HCT116 (cell line): ENCODE measurements at regions not wholly inside any gene's neighbourhood (a gene's known extent, or its start where the extent isn't known, plus 50 kb on each side); places are given as distances from the start of the nearest gene placed in this dataset.

ENCODE experiments used
- ATAC-seq: fragments of 200-7000 bp; cut with Tn5 transposase; 2 replicates; pipeline ENCODE4 v1.9.1; 2020; ENCODE audit warnings: mild to moderate bottlenecking, moderate library complexity
- BruUV-seq: library from RNA; stranded (reverse); fragments of 400-500 nt; replicated peaks from 2 replicates; lab custom pipeline; 2021; lab: Mats Ljungman, UMichigan
- CTCF ChIA-PET: fragments of 300-600 bp; sonication (Branson Sonifier 250); formaldehyde crosslinking; loops from one replicate; lab custom pipeline; 2021; ENCODE audit warnings: antibody characterized with exemption; lab: Charles Lee
- POLR2A ChIA-PET: fragments of 300-600, 350-600 bp; sonication (Branson Sonifier 250); formaldehyde crosslinking; loops from one replicate; lab custom pipeline; 2021; ENCODE audit warnings: antibody characterized with exemption; lab: Charles Lee
- RAD21 ChIA-PET, 2 experiments: fragments of 300-600 bp; sonication (Branson Sonifier 250); formaldehyde crosslinking; loops; one replicate each; lab custom pipeline; 2023; ENCODE audit warnings: low total read pairs in 2 of 2; ENCODE audit not compliant: uncharacterized antibody in 2 of 2, unreplicated experiment in 2 of 2, low non-redundant PET in 1 of 2; lab: Charles Lee
- DNase-seq: peaks from one replicate; pipeline ENCODE4 v3.0.0-alpha.2; 2010; ENCODE audit warnings: low read depth, low spot score
- H2AFZ ChIP-seq: fragments of 200-600 bp; shearing (Covaris generic), sonication (generic); 2 replicates; pipeline ENCODE4 v1.6.1; 2017; ENCODE audit warnings: low read depth, mixed run types, mixed read lengths, antibody characterized with exemption, low read length; ENCODE audit not compliant: poor library complexity, severe bottlenecking
- H3K27ac ChIP-seq: 2 replicates; pipeline ENCODE4 v1.5.1; 2012; ENCODE audit warnings: low read depth, low read length
- H3K27me3 ChIP-seq: fragments of 200-600 bp; sonication (generic); 2 replicates; pipeline ENCODE4 v1.6.1; 2016; ENCODE audit warnings: mixed run types, low read length, mixed read lengths; ENCODE audit not compliant: insufficient read depth
- H3K36me3 ChIP-seq, 2 experiments: fragments of 200-500 bp in 1 of 2; fragments of 200-600 bp in 1 of 2; sonication (Bioruptor generic) in 1 of 2; sonication (generic) in 1 of 2; 2 replicates each; pipeline versions ENCODE4 v1.5.1 to v1.6.1; 2014 to 2016; ENCODE audit warnings: low read length in 2 of 2, inconsistent platforms in 1 of 2, mixed read lengths in 1 of 2, mixed run types in 1 of 2; ENCODE audit not compliant: insufficient read depth in 2 of 2, control insufficient read depth in 1 of 2
- H3K4me1 ChIP-seq, 2 experiments: fragments of 200-600 bp in 1 of 2; sonication (generic) in 1 of 2; 2 replicates each; pipeline versions ENCODE4 v1.5.1 to v1.6.1; 2012 to 2017; ENCODE audit warnings: low read length in 2 of 2, inconsistent platforms in 1 of 2, mild to moderate bottlenecking in 1 of 2, mixed read lengths in 1 of 2, mixed run types in 1 of 2, moderate library complexity in 1 of 2; ENCODE audit not compliant: insufficient read depth in 2 of 2, control insufficient read depth in 1 of 2
- H3K4me2 ChIP-seq: fragments of 200-600 bp; sonication (generic); 2 replicates; pipeline ENCODE4 v1.6.1; 2017; ENCODE audit warnings: mixed run types, low read length, mixed read lengths
- H3K4me3 ChIP-seq, 2 experiments: fragments of 200-600 bp in 1 of 2; sonication (generic) in 1 of 2; replicated peaks in 1 of 2; 2 replicates each; pipeline ENCODE4 v1.5.1; 2011 to 2016; ENCODE audit warnings: low read length in 2 of 2, control low read depth in 1 of 2, low read depth in 1 of 2, mild to moderate bottlenecking in 1 of 2, mixed read lengths in 1 of 2, mixed run types in 1 of 2
- H3K79me2 ChIP-seq: fragments of 200-600 bp; sonication (generic); 2 replicates; pipeline ENCODE4 v1.6.1; 2017; ENCODE audit warnings: mild to moderate bottlenecking, mixed run types, low read length, moderate library complexity, mixed read lengths; ENCODE audit not compliant: insufficient read depth
- H3K9ac ChIP-seq: fragments of 200-600 bp; sonication (generic); 2 replicates; pipeline ENCODE4 v1.6.1; 2016; ENCODE audit warnings: low read length, mixed read lengths
- H3K9me2 ChIP-seq: fragments of 200-600 bp; sonication (generic), shearing (Covaris generic); 2 replicates; pipeline ENCODE4 v1.6.1; 2017; ENCODE audit warnings: mixed run types, mild to moderate bottlenecking, moderate library complexity; ENCODE audit not compliant: insufficient read depth
- H3K9me3 ChIP-seq, 2 experiments: fragments of 200-500 bp in 1 of 2; fragments of 200-600 bp in 1 of 2; sonication (Bioruptor generic) in 1 of 2; sonication (generic) in 1 of 2; 2 replicates each; pipeline ENCODE4 v1.6.1; 2014 to 2017; ENCODE audit warnings: low read length in 2 of 2, mixed read lengths in 2 of 2, inconsistent platforms in 1 of 2, low read depth in 1 of 2, mild to moderate bottlenecking in 1 of 2, mixed run types in 1 of 2, moderate library complexity in 1 of 2; ENCODE audit not compliant: control insufficient read depth in 1 of 2, insufficient read depth in 1 of 2
- H4K20me1 ChIP-seq: fragments of 200-600 bp; sonication (generic), shearing (Covaris generic); 2 replicates; pipeline ENCODE4 v1.6.1; 2017; ENCODE audit warnings: mixed run types, mild to moderate bottlenecking, moderate library complexity; ENCODE audit not compliant: insufficient read depth
- CBX3 ChIP-seq: IDR thresholded peaks from 2 replicates; pipeline ENCODE4 v1.6.1; 2012; ENCODE audit warnings: low read depth
- EGR1 ChIP-seq: IDR thresholded peaks from 2 replicates; pipeline ENCODE4 v1.6.1; 2012; ENCODE audit warnings: low read depth
- ELF1 ChIP-seq: IDR thresholded peaks from 2 replicates; pipeline ENCODE4 v1.6.1; 2012; ENCODE audit warnings: low read depth, borderline replicate concordance
- EZH2phosphoT487 ChIP-seq: fragments of 200-600 bp; IDR thresholded peaks from 2 replicates; pipeline ENCODE4 v1.6.1; 2018; ENCODE audit warnings: antibody characterized with exemption, borderline replicate concordance
- POLR2A ChIP-seq: IDR thresholded peaks from 2 replicates; pipeline ENCODE4 v1.7.0; 2011; ENCODE audit warnings: borderline replicate concordance; ENCODE audit not compliant: insufficient read depth, insufficient read length; ENCODE audit errors: extremely low read depth
- POLR2AphosphoS5 ChIP-seq: IDR thresholded peaks from 2 replicates; pipeline ENCODE4 v1.6.1; 2011; ENCODE audit warnings: mild to moderate bottlenecking, low read depth, low read length, moderate library complexity
- RAD21 ChIP-seq: IDR thresholded peaks from 2 replicates; pipeline ENCODE4 v1.6.1; 2012; ENCODE audit warnings: low read depth, mild to moderate bottlenecking
- SP1 ChIP-seq: IDR thresholded peaks from 2 replicates; pipeline ENCODE4 v1.6.1; 2012; ENCODE audit warnings: low read depth
- TCF7L2 ChIP-seq: IDR thresholded peaks from 2 replicates; pipeline ENCODE4 v1.7.0; 2011; ENCODE audit warnings: borderline replicate concordance, inconsistent platforms; ENCODE audit not compliant: insufficient read depth, insufficient read length; ENCODE audit errors: extremely low read depth
- YY1 ChIP-seq: IDR thresholded peaks from 2 replicates; pipeline ENCODE4 v1.6.1; 2011; ENCODE audit warnings: low read length, low read depth, moderate library complexity, mild to moderate bottlenecking; ENCODE audit not compliant: insufficient replicate concordance; ENCODE audit errors: extremely low read depth
- ZFX ChIP-seq: fragments of 450-650 bp; IDR thresholded peaks from 2 replicates; pipeline ENCODE4 v1.6.1; 2017
- ZNF274 ChIP-seq: fragments of 200-500 bp; sonication (Bioruptor generic); IDR thresholded peaks from 2 replicates; pipeline ENCODE4 v1.6.1; 2014; ENCODE audit warnings: mild to moderate bottlenecking, low read depth, low read length, inconsistent platforms
- intact Hi-C: fragments of 100-400 bp; cut with micrococcal nuclease; formaldehyde crosslinking; loops from 2 replicates; pipeline ENCODE4 v1.10.0; 2022
- TF ChIP-seq, protein P1 (sequence below): IDR thresholded peaks from 2 replicates; pipeline ENCODE4 v1.6.1; 2012; ENCODE audit warnings: low read depth
- TF ChIP-seq, protein P2 (sequence below): IDR thresholded peaks from 2 replicates; pipeline ENCODE4 v1.6.1; 2012
- TF ChIP-seq, protein P3 (sequence below), 3 experiments: fragments of 200-600 bp in 1 of 3; sonication (generic) in 1 of 3; IDR thresholded peaks in 2 of 3; conservative IDR thresholded peaks in 1 of 3; 2 replicates each; pipeline ENCODE4 v1.5.1; 2012 to 2017; ENCODE audit warnings: low read depth in 2 of 3, low read length in 2 of 3, antibody characterized with exemption in 1 of 3, borderline replicate concordance in 1 of 3, control low read depth in 1 of 3, mild to moderate bottlenecking in 1 of 3, mixed read lengths in 1 of 3, mixed run types in 1 of 3, moderate library complexity in 1 of 3; ENCODE audit not compliant: insufficient read depth in 1 of 3
- TF ChIP-seq, protein P4 (sequence below): IDR thresholded peaks from 2 replicates; pipeline ENCODE4 v1.6.1; 2011; ENCODE audit warnings: mild to moderate bottlenecking, low read length, moderate library complexity; ENCODE audit not compliant: insufficient replicate concordance; ENCODE audit errors: extremely low read depth
- TF ChIP-seq, protein P5 (sequence below): IDR thresholded peaks from 2 replicates; pipeline ENCODE4 v1.6.1; 2012

DNA sequence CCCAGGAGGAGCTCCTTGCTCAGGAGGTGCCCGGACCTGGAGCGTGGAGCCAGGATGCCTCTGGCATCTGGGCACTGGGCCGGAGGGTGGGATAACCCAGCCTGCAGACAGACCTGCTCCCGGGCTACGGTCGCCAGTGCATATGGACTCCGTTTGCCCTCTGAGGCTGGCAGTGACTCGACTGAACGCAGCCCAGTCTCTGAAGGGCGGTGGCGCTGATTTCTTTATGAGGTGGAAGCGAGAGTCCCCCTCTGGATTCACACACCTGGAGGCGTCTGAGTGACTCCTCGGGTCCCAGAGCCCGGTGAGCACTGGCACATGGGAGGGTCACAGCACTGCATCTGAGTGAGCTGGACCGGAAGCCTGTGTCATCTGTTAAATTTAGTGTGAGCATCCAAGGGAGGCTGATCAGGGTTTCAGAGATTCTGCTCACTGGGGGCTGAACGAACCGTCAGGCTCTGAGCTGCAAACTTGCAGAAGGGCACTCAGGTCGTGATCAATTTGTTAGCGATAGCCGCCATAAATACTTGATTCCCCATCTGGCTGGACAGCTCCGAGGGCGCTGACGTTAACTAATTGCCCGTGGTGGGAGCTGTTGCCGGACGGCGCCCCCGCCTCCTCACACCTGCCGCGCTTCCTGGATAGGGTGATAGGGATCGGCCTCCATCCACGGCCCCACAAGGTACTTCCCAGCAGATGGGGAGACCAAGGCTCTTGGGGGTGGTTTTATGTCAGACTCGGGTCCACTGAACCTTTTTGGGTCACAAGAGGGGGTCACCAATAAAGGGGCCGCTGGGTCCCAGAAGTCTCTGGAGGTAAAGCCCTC is 60.7 kb upstream of the TTC34 start:
- CTCF ChIA-PET = no interaction called here
- intact Hi-C loops = no loop called here
- H3K27me3 ChIP-seq = 0 out of 2 replicates have a peak, but pooled peaks cover 3% of the 10 kb centered on the region

More for the DNA sequence above, 60.7 kb upstream of the TTC34 start:
- no peaks in the 10 kb centered on the region for H3K9me2 ChIP-seq
- no peak overlapping the region for H3K4me3 ChIP-seq
- BruUV-seq = no TSS peak
- no peaks in the 10 kb centered on the region for H3K36me3 ChIP-seq
- RAD21 ChIA-PET = no interaction called here
- H3K9me3 ChIP-seq = no peaks in the 10 kb centered on the region
- TF ChIP-seq, protein P1, sequence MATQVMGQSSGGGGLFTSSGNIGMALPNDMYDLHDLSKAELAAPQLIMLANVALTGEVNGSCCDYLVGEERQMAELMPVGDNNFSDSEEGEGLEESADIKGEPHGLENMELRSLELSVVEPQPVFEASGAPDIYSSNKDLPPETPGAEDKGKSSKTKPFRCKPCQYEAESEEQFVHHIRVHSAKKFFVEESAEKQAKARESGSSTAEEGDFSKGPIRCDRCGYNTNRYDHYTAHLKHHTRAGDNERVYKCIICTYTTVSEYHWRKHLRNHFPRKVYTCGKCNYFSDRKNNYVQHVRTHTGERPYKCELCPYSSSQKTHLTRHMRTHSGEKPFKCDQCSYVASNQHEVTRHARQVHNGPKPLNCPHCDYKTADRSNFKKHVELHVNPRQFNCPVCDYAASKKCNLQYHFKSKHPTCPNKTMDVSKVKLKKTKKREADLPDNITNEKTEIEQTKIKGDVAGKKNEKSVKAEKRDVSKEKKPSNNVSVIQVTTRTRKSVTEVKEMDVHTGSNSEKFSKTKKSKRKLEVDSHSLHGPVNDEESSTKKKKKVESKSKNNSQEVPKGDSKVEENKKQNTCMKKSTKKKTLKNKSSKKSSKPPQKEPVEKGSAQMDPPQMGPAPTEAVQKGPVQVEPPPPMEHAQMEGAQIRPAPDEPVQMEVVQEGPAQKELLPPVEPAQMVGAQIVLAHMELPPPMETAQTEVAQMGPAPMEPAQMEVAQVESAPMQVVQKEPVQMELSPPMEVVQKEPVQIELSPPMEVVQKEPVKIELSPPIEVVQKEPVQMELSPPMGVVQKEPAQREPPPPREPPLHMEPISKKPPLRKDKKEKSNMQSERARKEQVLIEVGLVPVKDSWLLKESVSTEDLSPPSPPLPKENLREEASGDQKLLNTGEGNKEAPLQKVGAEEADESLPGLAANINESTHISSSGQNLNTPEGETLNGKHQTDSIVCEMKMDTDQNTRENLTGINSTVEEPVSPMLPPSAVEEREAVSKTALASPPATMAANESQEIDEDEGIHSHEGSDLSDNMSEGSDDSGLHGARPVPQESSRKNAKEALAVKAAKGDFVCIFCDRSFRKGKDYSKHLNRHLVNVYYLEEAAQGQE = no peak
- TF ChIP-seq, protein P2, sequence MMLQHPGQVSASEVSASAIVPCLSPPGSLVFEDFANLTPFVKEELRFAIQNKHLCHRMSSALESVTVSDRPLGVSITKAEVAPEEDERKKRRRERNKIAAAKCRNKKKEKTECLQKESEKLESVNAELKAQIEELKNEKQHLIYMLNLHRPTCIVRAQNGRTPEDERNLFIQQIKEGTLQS = no peak
- no peak for TF ChIP-seq RAD21
- no peak for TF ChIP-seq ZNF274
- TF ChIP-seq, protein P3, sequence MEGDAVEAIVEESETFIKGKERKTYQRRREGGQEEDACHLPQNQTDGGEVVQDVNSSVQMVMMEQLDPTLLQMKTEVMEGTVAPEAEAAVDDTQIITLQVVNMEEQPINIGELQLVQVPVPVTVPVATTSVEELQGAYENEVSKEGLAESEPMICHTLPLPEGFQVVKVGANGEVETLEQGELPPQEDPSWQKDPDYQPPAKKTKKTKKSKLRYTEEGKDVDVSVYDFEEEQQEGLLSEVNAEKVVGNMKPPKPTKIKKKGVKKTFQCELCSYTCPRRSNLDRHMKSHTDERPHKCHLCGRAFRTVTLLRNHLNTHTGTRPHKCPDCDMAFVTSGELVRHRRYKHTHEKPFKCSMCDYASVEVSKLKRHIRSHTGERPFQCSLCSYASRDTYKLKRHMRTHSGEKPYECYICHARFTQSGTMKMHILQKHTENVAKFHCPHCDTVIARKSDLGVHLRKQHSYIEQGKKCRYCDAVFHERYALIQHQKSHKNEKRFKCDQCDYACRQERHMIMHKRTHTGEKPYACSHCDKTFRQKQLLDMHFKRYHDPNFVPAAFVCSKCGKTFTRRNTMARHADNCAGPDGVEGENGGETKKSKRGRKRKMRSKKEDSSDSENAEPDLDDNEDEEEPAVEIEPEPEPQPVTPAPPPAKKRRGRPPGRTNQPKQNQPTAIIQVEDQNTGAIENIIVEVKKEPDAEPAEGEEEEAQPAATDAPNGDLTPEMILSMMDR (IDR thresholded peaks at IDR 0.05 in 2 of 3, conservative IDR thresholded peaks at IDR 0.05 in 1 of 3; ENCODE audit: borderline replicate concordance in 1 of 3, insufficient read depth in 1 of 3, low read depth in 2 of 3, low read length in 2 of 3) = no peak
- no peak for TF ChIP-seq POLR2A
- TF ChIP-seq, protein P4, sequence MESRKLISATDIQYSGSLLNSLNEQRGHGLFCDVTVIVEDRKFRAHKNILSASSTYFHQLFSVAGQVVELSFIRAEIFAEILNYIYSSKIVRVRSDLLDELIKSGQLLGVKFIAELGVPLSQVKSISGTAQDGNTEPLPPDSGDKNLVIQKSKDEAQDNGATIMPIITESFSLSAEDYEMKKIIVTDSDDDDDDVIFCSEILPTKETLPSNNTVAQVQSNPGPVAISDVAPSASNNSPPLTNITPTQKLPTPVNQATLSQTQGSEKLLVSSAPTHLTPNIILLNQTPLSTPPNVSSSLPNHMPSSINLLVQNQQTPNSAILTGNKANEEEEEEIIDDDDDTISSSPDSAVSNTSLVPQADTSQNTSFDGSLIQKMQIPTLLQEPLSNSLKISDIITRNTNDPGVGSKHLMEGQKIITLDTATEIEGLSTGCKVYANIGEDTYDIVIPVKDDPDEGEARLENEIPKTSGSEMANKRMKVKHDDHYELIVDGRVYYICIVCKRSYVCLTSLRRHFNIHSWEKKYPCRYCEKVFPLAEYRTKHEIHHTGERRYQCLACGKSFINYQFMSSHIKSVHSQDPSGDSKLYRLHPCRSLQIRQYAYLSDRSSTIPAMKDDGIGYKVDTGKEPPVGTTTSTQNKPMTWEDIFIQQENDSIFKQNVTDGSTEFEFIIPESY = no peak
- TF ChIP-seq ZFX = no peak
- TF ChIP-seq EZH2phosphoT487 = no peak
- no peak for TF ChIP-seq ELF1
- TF ChIP-seq, protein P5, sequence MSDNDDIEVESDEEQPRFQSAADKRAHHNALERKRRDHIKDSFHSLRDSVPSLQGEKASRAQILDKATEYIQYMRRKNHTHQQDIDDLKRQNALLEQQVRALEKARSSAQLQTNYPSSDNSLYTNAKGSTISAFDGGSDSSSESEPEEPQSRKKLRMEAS = no peak
- no peak for TF ChIP-seq CBX3
- no peak for TF ChIP-seq YY1
- no peak for TF ChIP-seq EGR1
- TF ChIP-seq SP1 = no peak
- TF ChIP-seq POLR2AphosphoS5 = no peak
- TF ChIP-seq TCF7L2 = no peak
- H3K27ac ChIP-seq = no peak overlapping the region
- ATAC-seq (no peak), DNase-seq (no peak)
- POLR2A ChIA-PET = no interaction called here
- H2AFZ ChIP-seq = no peak overlapping the region
- H3K4me1 ChIP-seq = no peaks in the 10 kb centered on the region
- no peaks in the 10 kb centered on the region for H3K79me2 ChIP-seq
- H3K4me2 ChIP-seq = no peak overlapping the region
- no peak overlapping the region for H3K9ac ChIP-seq
- no peaks in the 10 kb centered on the region for H4K20me1 ChIP-seq
